ENCODE measurements at regions not wholly inside any gene's neighbourhood (a gene's known extent, or its start where the extent isn't known, plus 50 kb on each side); places are given as distances from the start of the nearest gene placed in this dataset.

- TF ChIP-seq CTCF (conservative IDR thresholded peaks at IDR 0.05 in 1 of 2, IDR thresholded peaks at IDR 0.05 in 1 of 2; ENCODE audit: low read depth in 1 of 2, low read length in 2 of 2) (no peak), EZH2 (IDR thresholded peaks at IDR 0.05; ENCODE audit: low read length, missing control alignments) (no peak)
These were observed 85.3 kb downstream of the TAF11L14 start for GRCh38 chr5:17719592-17719991.
